ENCODE measurements at regions not wholly inside any gene's neighbourhood (a gene's known extent, or its start where the extent isn't known, plus 50 kb on each side); places are given as distances from the start of the nearest gene placed in this dataset.

- no peak overlapping the region for H3K27ac ChIP-seq
- H3K36me3 ChIP-seq, result no peaks in the 10 kb centered on the region
- no peaks in the 10 kb centered on the region for H3K4me1 ChIP-seq
- no peak overlapping the region for H3K4me3 ChIP-seq
- DNase-seq, result no peak
- no peak for TF ChIP-seq CTCF (IDR thresholded peaks at IDR 0.05)
- no peak for TF ChIP-seq POLR2A (IDR thresholded peaks at IDR 0.05)
- intact Hi-C loops (cut with DNase I; ENCODE audit: low total_unique reads), result no loop called here
- H3K9me3 ChIP-seq, result no peaks in the 10 kb centered on the region
- H3K27me3 ChIP-seq, result no peaks in the 10 kb centered on the region
These were observed 199.5 kb downstream of the NUAK1 start for GRCh38 chr12:105939181-105939721.

- no peak overlapping the region for H3K4me3 ChIP-seq
- no peaks in the 10 kb centered on the region for H3K9me3 ChIP-seq
- TF ChIP-seq POLR2A (IDR thresholded peaks at IDR 0.05), result no peak
- TF ChIP-seq CTCF (IDR thresholded peaks at IDR 0.05), result no peak
- intact Hi-C loops (cut with DNase I; ENCODE audit: low total_unique reads), result no loop called here
- DNase-seq, result no peak
- no peaks in the 10 kb centered on the region for H3K36me3 ChIP-seq
- H3K27ac ChIP-seq, result no peak overlapping the region
- no peaks in the 10 kb centered on the region for H3K27me3 ChIP-seq
- no peaks in the 10 kb centered on the region for H3K4me1 ChIP-seq
These were observed 196.5 kb downstream of the NUAK1 start for GRCh38 chr12:105942281-105942680.

GRCh38 chr12:105943525-105943924 lies 195.2 kb downstream of the NUAK1 start:
- no peaks in the 10 kb centered on the region for H3K9me3 ChIP-seq
- intact Hi-C loops (cut with DNase I; ENCODE audit: low total_unique reads), result no loop called here
- no peak overlapping the region for H3K27ac ChIP-seq
- H3K4me3 ChIP-seq, result no peak overlapping the region
- TF ChIP-seq CTCF (IDR thresholded peaks at IDR 0.05) (no peak), POLR2A (IDR thresholded peaks at IDR 0.05) (no peak)
- no peak for DNase-seq
- H3K4me1 ChIP-seq, result no peaks in the 10 kb centered on the region
- no peaks in the 10 kb centered on the region for H3K36me3 ChIP-seq
- no peaks in the 10 kb centered on the region for H3K27me3 ChIP-seq

GRCh38 chr12:105944628-105945027 lies 194.1 kb downstream of the NUAK1 start:
- no peak overlapping the region for H3K27ac ChIP-seq
- H3K4me1 ChIP-seq, result no peaks in the 10 kb centered on the region
- no peaks in the 10 kb centered on the region for H3K36me3 ChIP-seq
- no peak overlapping the region for H3K4me3 ChIP-seq
- TF ChIP-seq CTCF (IDR thresholded peaks at IDR 0.05) (no peak), POLR2A (IDR thresholded peaks at IDR 0.05) (no peak)
- intact Hi-C loops (cut with DNase I; ENCODE audit: low total_unique reads), result no loop called here
- H3K27me3 ChIP-seq, result no peaks in the 10 kb centered on the region
- H3K9me3 ChIP-seq, result no peaks in the 10 kb centered on the region
- no peak for DNase-seq

GRCh38 chr12:105945880-105946279 lies 192.9 kb downstream of the NUAK1 start:
- no peaks in the 10 kb centered on the region for H3K4me1 ChIP-seq
- H3K27ac ChIP-seq, result no peak overlapping the region
- TF ChIP-seq CTCF (IDR thresholded peaks at IDR 0.05), result no peak
- TF ChIP-seq POLR2A (IDR thresholded peaks at IDR 0.05), result no peak
- no peaks in the 10 kb centered on the region for H3K9me3 ChIP-seq
- DNase-seq, result no peak
- no peak overlapping the region for H3K4me3 ChIP-seq
- no peaks in the 10 kb centered on the region for H3K27me3 ChIP-seq
- no peaks in the 10 kb centered on the region for H3K36me3 ChIP-seq
- intact Hi-C loops (cut with DNase I; ENCODE audit: low total_unique reads), result no loop called here

All from uterus (tissue), 3 donors.